H1 (cell line): ENCODE measurements at regions not wholly inside any gene's neighbourhood (a gene's known extent, or its start where the extent isn't known, plus 50 kb on each side); places are given as distances from the start of the nearest gene placed in this dataset.

ENCODE experiments used
- CTCF ChIA-PET: fragments of 300-600 bp; sonication (Branson Sonifier 250); formaldehyde crosslinking; loops from one replicate; lab custom pipeline; 2021; ENCODE audit not compliant: partially characterized antibody; lab: Charles Lee
- POLR2A ChIA-PET: fragments of 300-600 bp; sonication (Branson Sonifier 250); formaldehyde crosslinking; loops from one replicate; lab custom pipeline; 2021; ENCODE audit warnings: inconsistent platforms; ENCODE audit not compliant: partially characterized antibody; lab: Charles Lee
- DNase-seq, 2 experiments: peaks; one replicate each; pipeline versions ENCODE4 v3.0.0 to v3.0.0-alpha.2; 2010 to 2022; ENCODE audit warnings: low spot score in 2 of 2, low read depth in 1 of 2, mixed read lengths in 1 of 2
- FAIRE-seq: peaks from 2 replicates; lab custom pipeline; 2011; peaks lifted over from hg19 to GRCh38; lab: Jason Lieb, UNC
- H2AFZ ChIP-seq: 2 replicates; pipeline ENCODE4 v1.8.1; 2012; ENCODE audit warnings: low read length, inconsistent platforms
- H2AK5ac ChIP-seq: 2 replicates; pipeline ENCODE4 v1.6.1; 2013; ENCODE audit warnings: low read depth, low read length
- H2BK120ac ChIP-seq: replicated peaks from 2 replicates; pipeline ENCODE3; 2013; ENCODE audit warnings: low read depth, low read length, inconsistent platforms
- H2BK12ac ChIP-seq: 2 replicates; pipeline ENCODE4 v1.6.1; 2013; ENCODE audit warnings: low read depth, low read length
- H2BK15ac ChIP-seq: 2 replicates; pipeline ENCODE4 v1.6.1; 2013; ENCODE audit warnings: low read length
- H2BK20ac ChIP-seq: 2 replicates; pipeline ENCODE4 v1.6.1; 2013; ENCODE audit warnings: low read length
- H2BK5ac ChIP-seq: 2 replicates; pipeline ENCODE4 v1.6.1; 2013; ENCODE audit warnings: low read depth, low read length
- H3K14ac ChIP-seq: 2 replicates; pipeline ENCODE4 v1.6.1; 2013; ENCODE audit warnings: inconsistent platforms; ENCODE audit not compliant: insufficient read length
- H3K18ac ChIP-seq: 2 replicates; pipeline ENCODE4 v1.6.1; 2013; ENCODE audit warnings: low read length; ENCODE audit errors: extremely low read depth
- H3K23ac ChIP-seq: 2 replicates; pipeline ENCODE4 v1.6.1; 2013; ENCODE audit warnings: inconsistent platforms; ENCODE audit not compliant: insufficient read length
- H3K23me2 ChIP-seq: 2 replicates; pipeline ENCODE4 v1.6.1; 2013; ENCODE audit warnings: low read depth, low read length
- H3K27ac ChIP-seq: 2 replicates; pipeline ENCODE4 v1.6.1; 2011; ENCODE audit warnings: low read depth, low read length, inconsistent platforms
- H3K27me3 ChIP-seq, 4 experiments: replicated peaks in 1 of 4; 1 replicate in 1 of 4; 2 replicates in 3 of 4; pipeline versions ENCODE4 v1.6.1 to v1.8.1; 2011 to 2013; ENCODE audit warnings: low read length in 3 of 4, mild to moderate bottlenecking in 3 of 4, inconsistent platforms in 2 of 4, mixed read lengths in 2 of 4, moderate library complexity in 1 of 4; ENCODE audit not compliant: control insufficient read depth in 3 of 4, insufficient read depth in 3 of 4; ENCODE audit errors: extremely low read depth in 1 of 4
- H3K36me3 ChIP-seq, 4 experiments: 2 replicates each; pipeline versions ENCODE4 v1.6.1 to v1.8.1; 2011 to 2013; ENCODE audit warnings: mild to moderate bottlenecking in 4 of 4, low read length in 3 of 4, moderate library complexity in 2 of 4, control low read depth in 1 of 4, inconsistent platforms in 1 of 4; ENCODE audit not compliant: insufficient read depth in 4 of 4, control insufficient read depth in 2 of 4
- H3K4ac ChIP-seq: replicated peaks from 2 replicates; pipeline ENCODE3; 2013; ENCODE audit warnings: low read length, low read depth, mixed read lengths, inconsistent platforms; ENCODE audit not compliant: insufficient read length
- H3K4me1 ChIP-seq, 4 experiments: replicated peaks in 1 of 4; 1 replicate in 1 of 4; 2 replicates in 3 of 4; pipeline versions ENCODE4 v1.6.1 to v1.8.1; 2011 to 2013; ENCODE audit warnings: low read length in 3 of 4, inconsistent platforms in 2 of 4, mixed read lengths in 1 of 4; ENCODE audit not compliant: insufficient read depth in 4 of 4, control insufficient read depth in 3 of 4
- H3K4me2 ChIP-seq, 2 experiments: 2 replicates each; pipeline versions ENCODE4 v1.6.1 to v1.8.1; 2011 to 2013; ENCODE audit warnings: low read depth in 2 of 2, low read length in 2 of 2, control low read depth in 1 of 2, inconsistent platforms in 1 of 2, mild to moderate bottlenecking in 1 of 2; ENCODE audit not compliant: insufficient read depth in 1 of 2
- H3K4me3 ChIP-seq, 4 experiments: fragments of 200-600, 300-600 bp in 1 of 4; sonication (generic), shearing (Covaris generic), sonication (Bioruptor Twin) in 1 of 4; 2 replicates each; pipeline versions ENCODE4 v1.5.1 to v1.8.1; 2011 to 2016; ENCODE audit warnings: low read length in 4 of 4, low read depth in 3 of 4, control low read depth in 2 of 4, inconsistent platforms in 2 of 4, mild to moderate bottlenecking in 2 of 4, mixed read lengths in 1 of 4, moderate library complexity in 1 of 4; ENCODE audit not compliant: insufficient read depth in 2 of 4; ENCODE audit errors: extremely low read depth in 1 of 4
- H3K56ac ChIP-seq: replicated peaks from 2 replicates; pipeline ENCODE3; 2013; ENCODE audit warnings: low read depth, mild to moderate bottlenecking, mixed read lengths, low read length, inconsistent platforms; ENCODE audit not compliant: insufficient read length
- H3K79me1 ChIP-seq: 2 replicates; pipeline ENCODE4 v1.6.1; 2013; ENCODE audit warnings: low read depth, low read length, control low read depth
- H3K79me2 ChIP-seq, 2 experiments: 2 replicates each; pipeline versions ENCODE4 v1.6.1 to v1.8.1; 2012 to 2013; ENCODE audit warnings: low read length in 2 of 2, mild to moderate bottlenecking in 2 of 2, inconsistent platforms in 1 of 2; ENCODE audit not compliant: insufficient read depth in 2 of 2, control insufficient read depth in 1 of 2
- H3K9ac ChIP-seq, 4 experiments: replicated peaks in 1 of 4; 1 replicate in 1 of 4; 2 replicates in 3 of 4; pipeline versions ENCODE4 v1.6.1 to v1.8.1; 2011 to 2013; ENCODE audit warnings: low read depth in 3 of 4, low read length in 3 of 4, control low read depth in 2 of 4, mild to moderate bottlenecking in 2 of 4, moderate library complexity in 2 of 4, inconsistent platforms in 1 of 4; ENCODE audit errors: extremely low read depth in 1 of 4
- H3K9me3 ChIP-seq, 2 experiments: 2 replicates each; pipeline versions ENCODE4 v1.6.1 to v1.8.1; 2012 to 2013; ENCODE audit warnings: mild to moderate bottlenecking in 2 of 2, moderate library complexity in 2 of 2, control low read depth in 1 of 2, inconsistent platforms in 1 of 2, low read depth in 1 of 2, low read length in 1 of 2, mixed read lengths in 1 of 2; ENCODE audit not compliant: insufficient read depth in 2 of 2
- H4K20me1 ChIP-seq, 2 experiments: replicated peaks in 1 of 2; 2 replicates each; pipeline versions ENCODE3 to v1.8.1; 2011 to 2013; ENCODE audit warnings: inconsistent platforms in 2 of 2, low read length in 2 of 2, mild to moderate bottlenecking in 1 of 2; ENCODE audit not compliant: insufficient read depth in 2 of 2, control insufficient read depth in 1 of 2
- H4K5ac ChIP-seq: 2 replicates; pipeline ENCODE4 v1.6.1; 2013; ENCODE audit warnings: low read length, low read depth, mixed read lengths, inconsistent platforms; ENCODE audit not compliant: insufficient read length
- H4K8ac ChIP-seq: 2 replicates; pipeline ENCODE4 v1.8.0; 2013; ENCODE audit warnings: mild to moderate bottlenecking, moderate library complexity, low read length, inconsistent platforms; ENCODE audit not compliant: insufficient read depth; ENCODE audit errors: extremely low read depth
- H4K91ac ChIP-seq: replicated peaks from 2 replicates; pipeline ENCODE3; 2013; ENCODE audit warnings: low read length, mixed read lengths, inconsistent platforms; ENCODE audit not compliant: insufficient read length
- CTBP2 ChIP-seq: IDR thresholded peaks from 2 replicates; pipeline ENCODE4 v1.7.0; 2011; ENCODE audit warnings: borderline replicate concordance, mild to moderate bottlenecking, moderate library complexity, mixed read lengths, low read length; ENCODE audit not compliant: insufficient read depth, insufficient read length
- POLR2AphosphoS5 ChIP-seq: IDR thresholded peaks from 2 replicates; pipeline ENCODE4 v1.6.1; 2011; ENCODE audit warnings: low read depth, low read length
- SP2 ChIP-seq: IDR thresholded peaks from 2 replicates; pipeline ENCODE4 v1.6.1; 2012; ENCODE audit warnings: mild to moderate bottlenecking, low read length, inconsistent platforms
- SRF ChIP-seq: IDR thresholded peaks from 2 replicates; pipeline ENCODE4 v1.6.1; 2011; ENCODE audit warnings: mild to moderate bottlenecking, low read depth, low read length, moderate library complexity
- WGBS, 2 experiments: shearing (Covaris generic) in 1 of 2; methylation state at CpG; one replicate each; pipeline versions ENCODE4 v1.1.6 to v1.1.7; 2013 to 2015; ENCODE audit warnings: low lambda C conversion rate in 2 of 2, mixed read lengths in 2 of 2, inconsistent platforms in 1 of 2, low coverage in 1 of 2, missing lambda C conversion rate in 1 of 2; ENCODE audit not compliant: insufficient replicate concordance in 2 of 2, insufficient coverage in 1 of 2, insufficient read length in 1 of 2; ENCODE audit errors: extremely low coverage in 1 of 2, missing lambda C conversion rate in 1 of 2; 5-methylcytosine and 5-hydroxymethylcytosine counted together

- Histone ChIP-seq H3K4me2 (no peak overlapping the region), H3K4me3 (no peak overlapping the region), H3K79me2 (no peaks in the 10 kb centered on the region), H3K79me1 (no peaks in the 10 kb centered on the region), H3K18ac (no peak overlapping the region), H4K5ac (no peak overlapping the region), H2BK12ac (no peak overlapping the region), H2BK15ac (no peak overlapping the region), H3K27me3 (no peaks in the 10 kb centered on the region), H3K14ac (no peak overlapping the region), H3K9ac (no peak overlapping the region), H3K36me3 (no peaks in the 10 kb centered on the region), H4K20me1 (no peaks in the 10 kb centered on the region), H3K23ac (no peak overlapping the region), H2BK5ac (no peak overlapping the region), H3K27ac (no peak overlapping the region), H3K23me2 (no peaks in the 10 kb centered on the region), H3K9me3 (no peaks in the 10 kb centered on the region), H3K4ac (no peak overlapping the region), H2AFZ (no peak overlapping the region), H4K91ac (no peak overlapping the region), H4K8ac (no peak overlapping the region), H3K56ac (no peak overlapping the region), H3K4me1 (no peaks in the 10 kb centered on the region; a peak in 1 of 7 replicates), H2BK120ac (no peak overlapping the region), H2BK20ac (no peak overlapping the region), H2AK5ac (no peak overlapping the region)
- FAIRE-seq (no peak), DNase-seq (no peak)
- no peak for TF ChIP-seq SRF
- no peak for TF ChIP-seq SP2
- no peak for TF ChIP-seq CTBP2
- TF ChIP-seq POLR2AphosphoS5: no peak
- ChIA-PET POLR2A (no interaction called here), CTCF (no interaction called here)
- WGBS, 2 experiments: 86% methylated on average over 1 of the region's 1 CpG; no CpG with 5 or more reads in 1 of the 2 experiments
Observed at GRCh38 chr2:207327513-207327912, 161.8 kb upstream of the KLF7 start.
